ENCODE measurements at regions not wholly inside any gene's neighbourhood (a gene's known extent, or its start where the extent isn't known, plus 50 kb on each side); places are given as distances from the start of the nearest gene placed in this dataset.

GRCh38 chr9:80937645-80938044 lies 751.7 kb downstream of the TLE1 start:
- TF ChIP-seq, protein P1, sequence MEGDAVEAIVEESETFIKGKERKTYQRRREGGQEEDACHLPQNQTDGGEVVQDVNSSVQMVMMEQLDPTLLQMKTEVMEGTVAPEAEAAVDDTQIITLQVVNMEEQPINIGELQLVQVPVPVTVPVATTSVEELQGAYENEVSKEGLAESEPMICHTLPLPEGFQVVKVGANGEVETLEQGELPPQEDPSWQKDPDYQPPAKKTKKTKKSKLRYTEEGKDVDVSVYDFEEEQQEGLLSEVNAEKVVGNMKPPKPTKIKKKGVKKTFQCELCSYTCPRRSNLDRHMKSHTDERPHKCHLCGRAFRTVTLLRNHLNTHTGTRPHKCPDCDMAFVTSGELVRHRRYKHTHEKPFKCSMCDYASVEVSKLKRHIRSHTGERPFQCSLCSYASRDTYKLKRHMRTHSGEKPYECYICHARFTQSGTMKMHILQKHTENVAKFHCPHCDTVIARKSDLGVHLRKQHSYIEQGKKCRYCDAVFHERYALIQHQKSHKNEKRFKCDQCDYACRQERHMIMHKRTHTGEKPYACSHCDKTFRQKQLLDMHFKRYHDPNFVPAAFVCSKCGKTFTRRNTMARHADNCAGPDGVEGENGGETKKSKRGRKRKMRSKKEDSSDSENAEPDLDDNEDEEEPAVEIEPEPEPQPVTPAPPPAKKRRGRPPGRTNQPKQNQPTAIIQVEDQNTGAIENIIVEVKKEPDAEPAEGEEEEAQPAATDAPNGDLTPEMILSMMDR (IDR thresholded peaks at IDR 0.05; ENCODE audit: extremely low read depth in 1 of 2, insufficient read depth in 1 of 2, low read depth in 1 of 2, low read length in 2 of 2) = no peak
- no peak for TF ChIP-seq EZH2 (IDR thresholded peaks at IDR 0.05; ENCODE audit: borderline replicate concordance, low read depth, low read length, severe bottlenecking)
